HG03095 (cell line): ENCODE measurements at regions not wholly inside any gene's neighbourhood (a gene's known extent, or its start where the extent isn't known, plus 50 kb on each side); places are given as distances from the start of the nearest gene placed in this dataset.
"Not testable (repeated sequence)": the region's sequence is repeated elsewhere in the genome, so short reads cannot be mapped to it uniquely, and the experiment has no call there.

Experiments
- ATAC-seq: cut with Tn5 transposase; IDR thresholded peaks from one replicate; pipeline ENCODE4 v1.9.1; 2021; ENCODE audit warnings: moderate library complexity; ENCODE audit not compliant: unreplicated experiment

DNA sequence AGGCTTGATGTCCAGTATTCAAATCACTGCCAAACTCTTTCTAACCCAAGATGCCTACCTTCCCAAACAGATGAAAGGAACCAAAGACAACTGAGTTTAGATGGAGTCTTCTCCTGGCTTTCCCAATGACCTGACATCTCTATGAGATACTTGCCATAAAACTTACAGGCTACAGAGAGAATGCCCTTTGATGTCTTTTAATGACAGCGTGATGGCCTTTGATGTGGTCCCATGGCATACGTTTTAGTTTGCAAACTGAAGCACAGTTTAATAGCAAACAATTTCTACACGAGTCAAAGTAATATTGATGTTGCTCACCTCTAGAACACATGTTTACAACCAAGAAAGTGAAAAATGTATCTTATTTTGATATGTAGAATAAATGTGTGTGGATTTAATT, 73.2 kb downstream of the ZIC4 start:
- no peak for ATAC-seq

DNA sequence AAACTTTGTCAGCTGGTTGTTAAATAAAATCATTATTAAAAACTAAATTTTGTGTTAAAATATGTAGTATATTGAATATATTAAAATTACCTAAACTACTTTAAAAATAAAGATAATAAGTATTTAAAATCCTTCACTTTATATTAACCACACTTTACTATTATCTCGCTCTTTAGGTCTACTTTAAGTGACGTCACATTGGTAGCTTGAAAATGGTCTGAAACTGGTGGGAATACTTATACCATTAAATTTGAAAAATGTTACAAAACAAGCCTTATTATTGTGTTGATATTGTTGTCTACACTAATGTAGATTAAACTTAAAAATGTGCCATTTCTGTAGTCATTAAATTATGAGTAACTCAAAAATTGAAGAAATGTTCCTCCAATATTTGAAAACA, 77.6 kb downstream of the ZIC4 start:
- ATAC-seq = no peak

DNA sequence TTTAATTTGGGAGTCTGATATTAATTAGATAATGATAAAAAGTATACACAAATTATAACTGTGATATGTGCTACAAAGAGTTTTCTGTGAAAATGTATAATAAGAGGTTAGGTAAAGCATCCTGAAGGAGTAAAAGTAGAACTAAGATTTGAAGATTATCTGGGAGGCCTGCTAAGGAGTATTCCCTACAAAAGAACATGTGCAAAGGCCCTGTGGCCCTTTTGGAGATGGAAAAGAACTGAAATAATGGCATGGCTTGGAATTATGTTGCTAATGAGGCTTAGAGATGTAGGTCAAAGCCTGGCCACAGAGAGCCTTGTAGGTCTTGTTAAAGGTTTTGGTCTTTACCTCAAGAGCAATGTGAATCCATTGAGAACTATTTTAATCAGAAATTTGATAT, 82.0 kb downstream of the ZIC4 start:
- ATAC-seq = no peak

DNA sequence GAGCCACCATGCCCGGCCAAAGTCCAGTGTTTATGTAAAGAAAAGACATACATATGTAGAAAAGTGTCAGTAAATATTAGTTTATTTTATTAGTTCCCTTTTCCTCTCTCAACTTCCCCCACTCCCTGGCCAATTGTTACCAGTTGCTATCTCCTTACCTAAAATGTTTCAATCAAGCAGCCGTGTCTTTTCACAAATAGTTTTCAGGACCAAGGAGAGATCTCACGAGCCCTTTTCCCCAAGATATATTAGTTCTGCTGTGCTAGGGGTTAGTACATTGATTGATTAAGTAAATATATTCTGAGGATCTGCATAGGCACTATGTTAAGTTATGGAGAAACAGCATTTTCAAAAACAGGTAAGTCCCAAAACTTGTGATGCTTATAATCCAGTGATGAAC, 87.4 kb downstream of the ZIC4 start:
- no peak for ATAC-seq

DNA sequence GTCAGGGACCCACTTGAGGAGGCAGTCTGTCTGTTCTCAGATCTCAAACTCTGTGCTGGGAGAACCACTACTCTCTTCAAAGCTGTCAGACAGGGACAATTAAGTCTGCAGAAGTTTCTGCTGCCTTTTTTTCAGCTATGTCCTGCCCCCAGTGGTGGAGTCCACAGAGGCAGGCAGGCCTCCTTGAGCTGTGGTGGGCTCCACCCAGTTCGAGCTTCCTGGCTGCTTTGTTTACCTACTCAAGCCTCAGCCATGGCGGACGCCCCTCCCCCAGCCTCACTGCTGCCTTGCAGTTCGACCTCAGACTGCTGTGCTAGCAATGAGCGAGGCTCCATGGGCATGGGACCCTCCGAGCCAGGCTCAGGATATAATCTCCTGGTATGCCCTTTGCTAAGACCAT, 89.3 kb downstream of the ZIC4 start:
- not testable (repeated sequence) for ATAC-seq

DNA sequence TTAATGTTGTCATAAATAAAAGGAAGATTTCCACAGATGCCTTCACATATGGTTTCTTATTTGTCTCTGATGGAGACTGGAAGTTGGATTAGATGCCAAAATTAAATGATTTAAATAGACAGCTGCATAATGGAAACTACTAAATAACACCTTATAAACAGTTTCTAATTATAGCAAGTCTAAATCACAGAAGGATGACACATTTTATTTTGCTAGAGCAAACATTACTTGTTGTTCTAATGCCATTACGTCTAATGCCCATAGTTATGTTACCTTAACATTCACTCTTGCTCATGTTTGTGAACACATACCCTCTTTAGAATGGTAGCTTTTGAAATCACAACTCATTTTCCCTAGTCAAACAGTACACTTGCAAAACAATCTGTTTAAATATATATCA, 92.8 kb downstream of the ZIC4 start:
- no peak for ATAC-seq

DNA sequence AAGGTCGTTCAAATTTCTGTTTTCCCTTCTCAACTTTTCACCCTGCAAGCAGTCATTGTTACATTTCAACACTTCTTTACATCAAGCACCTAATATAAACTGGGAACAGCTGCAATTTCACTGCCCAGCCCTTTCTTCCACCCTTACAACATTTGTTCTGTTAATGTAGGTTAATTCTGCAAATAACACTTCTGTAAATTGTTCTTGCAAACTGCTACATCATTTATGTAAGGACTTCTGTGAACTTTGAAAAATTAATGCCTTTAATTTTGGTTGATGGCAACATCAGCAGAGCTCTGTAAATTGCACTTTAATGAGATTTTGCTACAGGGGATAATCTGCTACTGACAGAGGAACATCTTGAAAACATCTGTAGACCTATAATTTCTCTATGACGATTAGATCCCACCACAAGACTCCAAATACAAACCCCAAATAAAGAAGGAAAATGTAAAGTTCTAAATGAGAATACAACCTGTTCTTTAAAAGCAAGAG, 93.5 kb downstream of the ZIC4 start:
- no peak for ATAC-seq

DNA sequence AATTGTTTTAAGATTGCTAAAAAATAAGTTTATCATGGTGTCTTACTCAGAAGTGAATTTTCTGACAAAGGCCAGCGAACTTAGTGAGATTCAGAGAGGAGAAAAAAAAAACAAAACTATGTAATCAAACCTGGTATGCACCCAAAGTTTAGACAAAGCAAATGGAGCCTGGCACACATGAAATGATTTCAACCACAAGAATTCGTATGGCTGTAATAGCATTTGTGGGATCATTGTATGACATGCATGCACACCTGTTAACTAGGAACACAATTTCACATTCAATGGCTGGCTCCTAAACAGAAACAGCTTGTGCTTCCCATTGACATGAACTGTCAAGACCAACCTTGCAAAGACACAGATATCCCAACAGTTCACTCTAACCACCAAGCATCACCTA, 94.6 kb downstream of the ZIC4 start:
- no peak for ATAC-seq

DNA sequence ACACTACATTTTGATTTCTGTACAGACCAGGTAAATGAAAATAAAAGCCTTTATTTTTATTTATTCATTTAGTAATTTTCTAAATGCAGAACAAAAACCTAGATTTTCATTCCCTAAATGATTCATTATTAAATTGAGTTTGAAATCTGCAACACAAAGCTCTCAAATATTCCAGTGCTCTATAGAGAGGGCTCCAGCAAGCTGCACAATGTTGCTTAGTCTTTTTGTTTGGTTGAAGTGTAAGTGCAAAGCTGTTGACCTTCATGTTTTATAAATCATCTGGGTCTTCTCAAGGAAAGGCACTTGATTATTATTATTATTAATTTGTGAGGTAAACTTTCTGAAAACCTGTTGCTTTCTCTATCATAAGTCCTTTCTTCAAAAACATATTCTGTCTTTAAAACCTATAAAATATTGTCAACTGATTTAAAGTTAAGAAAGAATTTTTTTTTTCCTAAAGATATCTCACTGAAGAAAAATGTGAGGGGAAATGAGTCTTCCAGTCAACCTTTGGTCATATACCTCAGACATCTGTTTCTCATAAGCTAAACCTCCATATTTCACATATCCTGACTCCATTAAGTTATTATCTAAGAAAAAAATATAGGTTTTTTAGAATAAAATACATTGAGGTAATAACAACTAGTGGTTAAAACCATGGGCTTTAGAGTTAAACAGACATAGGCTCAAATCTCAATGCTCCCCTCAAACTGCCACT, 100.7 kb downstream of the ZIC4 start:
- no peak for ATAC-seq

DNA sequence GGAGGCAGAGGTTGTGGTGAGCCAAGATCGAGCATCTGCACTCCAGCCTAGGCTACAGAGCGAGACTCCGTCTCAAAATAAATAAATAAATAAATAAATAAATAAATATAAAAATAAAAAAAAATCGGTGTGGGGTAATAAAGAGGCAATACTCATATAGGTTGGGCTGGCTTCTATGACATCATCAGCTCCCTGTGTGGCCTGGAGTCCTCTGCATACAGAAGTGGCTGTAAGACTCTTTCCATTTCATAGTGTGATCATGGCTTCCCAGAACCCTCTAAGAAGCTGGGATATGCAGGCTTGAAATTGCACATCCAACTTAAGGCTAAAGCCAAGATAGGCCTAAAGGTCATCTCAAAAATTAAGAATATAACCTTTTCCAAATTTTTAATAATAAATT, 101.6 kb downstream of the ZIC4 start:
- ATAC-seq = no peak

DNA sequence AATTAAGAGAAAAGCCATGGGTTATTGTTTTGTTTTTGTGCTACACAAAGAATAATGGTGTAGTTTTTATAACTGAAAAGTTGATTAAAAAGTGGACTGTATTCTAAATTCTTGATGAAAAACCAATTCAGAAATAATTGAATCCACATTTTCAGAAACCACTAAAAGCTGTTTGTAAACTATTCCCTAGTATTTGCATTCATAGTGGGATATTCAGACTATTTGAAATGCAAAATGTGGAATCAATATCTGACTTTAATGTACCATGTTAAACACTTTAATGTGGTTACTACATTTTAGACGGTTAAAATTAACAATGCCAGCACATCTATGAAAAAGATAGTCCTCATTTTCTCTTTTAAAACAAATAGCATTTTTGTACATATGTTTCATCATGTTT, 104.6 kb downstream of the ZIC4 start:
- no peak for ATAC-seq

DNA sequence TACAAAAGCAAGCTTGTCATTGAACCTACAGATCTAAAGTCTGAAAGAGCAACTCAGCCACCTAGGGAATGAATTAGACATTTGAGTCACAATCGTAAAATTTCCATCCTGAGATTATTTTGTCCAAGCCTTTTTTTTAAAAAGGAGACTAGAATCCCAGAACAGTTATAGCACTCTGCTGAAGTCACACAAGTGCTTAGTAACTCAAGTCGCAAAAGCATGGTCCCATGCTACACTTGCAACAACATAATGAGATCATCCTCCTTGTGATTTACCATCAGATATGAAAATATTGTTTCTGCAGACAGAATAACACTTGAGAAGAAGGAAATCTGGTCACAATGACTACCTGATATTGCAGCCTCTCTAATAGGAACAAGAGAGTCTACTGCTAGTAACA, 106.7 kb downstream of the ZIC4 start:
- no peak for ATAC-seq

DNA sequence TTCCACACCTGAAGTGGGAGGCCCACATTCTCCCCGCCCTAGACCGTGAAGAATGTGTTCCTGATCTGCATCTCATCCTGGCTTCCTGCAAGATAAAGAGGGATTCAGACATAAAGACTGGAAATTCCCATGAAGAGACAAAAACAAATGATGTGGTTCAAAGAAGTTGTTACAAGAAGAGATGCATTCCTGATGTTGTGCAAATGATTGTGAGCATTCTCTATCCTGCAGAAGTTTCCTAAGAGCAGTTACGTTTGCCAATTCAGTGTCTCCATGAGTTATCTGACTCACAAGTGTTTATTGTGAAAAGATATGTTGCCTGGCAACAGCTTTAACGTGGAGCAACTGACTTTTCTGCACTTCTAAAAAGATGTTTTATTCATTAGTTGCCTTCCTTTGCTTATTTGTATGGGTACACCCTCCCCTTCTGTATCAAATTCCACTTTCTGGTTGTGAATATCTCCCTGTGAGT, 107.8 kb downstream of the ZIC4 start:
- ATAC-seq = no peak

DNA sequence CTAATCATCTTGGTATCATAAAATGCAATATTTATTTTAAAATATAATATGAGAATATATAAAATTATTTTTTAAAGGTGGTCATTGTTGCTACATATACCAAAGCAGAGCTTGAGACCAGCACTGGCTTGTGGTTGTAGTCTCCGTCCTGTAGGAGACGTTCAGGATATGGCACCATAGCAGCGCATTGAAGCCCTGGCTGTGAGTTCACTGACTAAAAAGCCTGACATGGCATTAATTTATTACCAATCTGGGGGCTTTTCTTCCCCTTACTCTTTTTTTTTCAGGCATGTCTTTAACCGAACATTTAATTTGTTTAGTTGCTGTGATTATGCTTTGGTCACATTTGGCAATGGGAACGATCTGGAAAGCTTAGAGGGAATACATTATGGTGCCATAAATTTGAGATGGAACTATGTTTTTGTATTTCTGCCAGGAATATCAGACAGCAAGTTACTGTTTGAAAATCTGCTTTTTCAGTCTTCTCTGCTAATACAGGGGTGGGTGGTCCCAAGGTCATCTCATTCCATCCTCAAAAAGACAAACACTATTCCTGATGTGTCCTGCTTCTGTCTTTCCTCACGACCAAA, 108.5 kb downstream of the ZIC4 start:
- no peak for ATAC-seq

DNA sequence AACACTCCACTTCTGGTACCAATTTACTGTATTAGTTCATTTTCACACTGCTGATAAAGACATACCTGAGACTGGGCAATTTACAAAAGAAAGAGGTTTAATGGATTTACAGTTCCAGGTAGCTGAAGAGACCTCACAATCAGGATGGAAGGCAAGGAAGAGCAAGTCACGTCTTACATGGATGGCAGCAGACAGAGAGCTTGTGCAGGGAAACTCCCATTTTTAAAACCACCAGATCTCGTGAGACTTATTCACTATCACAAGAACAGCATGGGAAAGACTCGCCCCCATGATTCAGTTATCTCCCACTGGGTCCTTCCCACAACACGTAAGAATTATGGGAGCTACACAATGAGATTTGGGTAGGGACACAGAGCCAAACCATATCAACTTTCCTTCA, 119.0 kb downstream of the ZIC4 start:
- not testable (repeated sequence) for ATAC-seq

DNA sequence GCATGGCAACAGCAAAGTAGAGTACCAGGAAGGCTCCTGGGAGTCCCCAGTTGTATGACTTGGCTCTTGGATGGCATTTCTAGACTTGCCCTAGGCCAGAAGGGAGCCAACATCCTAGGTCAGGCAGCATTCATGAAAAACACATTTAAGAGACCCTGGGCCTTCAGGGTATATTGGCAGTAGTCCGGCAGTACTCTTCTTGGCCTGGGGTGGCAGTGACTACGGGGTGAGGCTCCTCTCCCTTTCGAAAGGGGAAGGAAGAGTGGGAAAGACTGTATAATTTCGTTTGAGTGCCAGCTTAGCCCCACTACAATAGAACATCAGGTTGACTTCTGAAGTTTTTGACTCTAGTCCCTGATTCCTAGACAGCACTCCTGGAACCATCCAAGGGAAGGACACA, 136.4 kb downstream of the ZIC4 start:
- no peak for ATAC-seq

DNA sequence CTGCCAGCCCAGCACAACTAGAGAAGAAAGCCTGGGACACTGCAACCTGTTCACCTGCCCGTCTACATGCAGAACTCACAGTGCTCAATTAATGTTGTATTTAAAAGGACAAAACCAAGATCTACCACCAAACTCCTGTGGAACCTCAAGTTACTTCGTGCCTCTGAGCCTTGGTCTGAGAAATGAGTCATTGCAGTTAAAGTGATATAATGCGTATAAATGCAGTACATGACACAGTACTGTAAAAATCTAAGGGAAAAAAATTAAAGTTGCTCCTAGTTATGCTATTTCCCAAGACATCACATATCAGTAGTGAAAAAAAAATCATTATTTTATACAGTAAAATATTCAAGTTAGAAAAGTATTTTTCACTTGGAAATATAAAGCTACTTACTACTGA, 138.9 kb downstream of the ZIC4 start:
- no peak for ATAC-seq

DNA sequence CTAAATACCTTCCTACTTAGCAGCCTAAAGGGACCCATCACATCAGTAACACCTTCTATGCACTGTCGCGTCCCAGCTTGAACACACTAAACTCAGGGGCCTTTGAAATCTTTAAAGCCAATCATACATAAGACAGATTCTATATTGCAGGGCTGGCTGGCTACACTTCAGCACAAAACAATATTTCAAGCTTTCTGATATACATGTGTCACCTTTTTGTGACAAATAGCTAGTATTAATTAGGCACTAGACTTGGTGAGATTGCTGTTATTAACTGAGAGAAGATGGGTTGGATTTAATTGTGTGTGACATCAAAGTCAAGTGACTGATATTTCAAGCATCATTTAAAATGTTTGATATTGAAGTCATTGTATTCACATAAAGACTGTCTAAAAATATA, 148.4 kb downstream of the ZIC4 start:
- ATAC-seq = no peak

DNA sequence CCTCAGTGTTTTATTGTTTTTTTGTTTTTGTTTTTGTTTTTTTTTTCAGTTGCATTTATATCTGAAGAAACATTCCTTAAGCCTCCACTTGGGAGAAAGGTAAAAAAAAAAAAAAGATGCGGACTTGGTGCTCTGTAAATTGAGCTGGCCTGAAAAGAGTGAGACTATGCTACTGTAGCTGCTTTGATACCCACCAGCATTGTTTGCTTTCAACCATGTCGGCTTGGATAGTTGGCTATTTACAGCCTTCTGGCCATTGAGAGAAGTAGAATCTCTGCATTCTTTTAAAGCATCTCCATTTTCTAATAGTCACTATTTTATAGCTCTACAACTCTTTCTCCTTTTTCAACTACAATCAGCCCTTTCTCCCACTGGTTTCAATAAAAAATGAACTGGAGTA, 149.6 kb downstream of the ZIC4 start:
- ATAC-seq = no peak

DNA sequence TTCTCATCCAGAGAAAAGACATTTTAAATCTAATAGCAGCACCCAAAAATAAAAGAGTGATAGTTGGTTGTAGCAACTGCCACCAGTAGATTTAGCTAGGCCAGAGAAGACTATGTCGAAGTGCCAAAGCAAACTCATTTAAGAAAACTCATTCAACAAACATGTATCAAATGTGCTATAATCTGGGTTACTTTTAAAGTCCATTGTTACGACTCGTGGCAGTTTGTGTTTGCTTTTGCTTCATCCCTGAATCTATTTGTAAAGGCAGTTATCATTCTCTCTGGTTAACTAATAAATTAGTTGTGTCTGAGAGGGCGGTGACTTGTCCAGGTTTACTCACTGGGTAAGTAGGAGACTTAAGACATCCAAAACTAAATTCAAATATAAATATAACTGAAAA, 159.4 kb downstream of the ZIC4 start:
- ATAC-seq = no peak

DNA sequence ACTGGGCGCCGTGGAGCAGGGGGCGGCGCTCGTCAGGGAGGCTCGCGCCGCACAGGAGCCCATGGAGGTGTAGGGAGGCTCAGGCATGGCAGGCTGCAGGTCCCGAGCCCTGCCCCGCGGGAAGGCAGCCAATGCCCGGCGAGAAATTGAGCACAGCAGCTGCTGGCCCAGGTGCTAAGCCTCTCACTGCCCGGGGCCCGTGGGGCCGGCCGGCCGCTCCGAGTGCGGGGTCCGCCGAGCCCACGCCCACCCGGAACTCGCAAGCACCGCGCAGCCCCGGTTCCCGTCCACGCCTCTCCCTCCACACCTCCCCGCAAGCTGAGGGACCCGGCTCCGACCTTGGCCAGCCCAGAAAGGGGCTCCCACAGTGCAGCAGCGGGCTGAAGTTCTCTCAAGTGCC, 160.7 kb downstream of the ZIC4 start:
- not testable (repeated sequence) for ATAC-seq

DNA sequence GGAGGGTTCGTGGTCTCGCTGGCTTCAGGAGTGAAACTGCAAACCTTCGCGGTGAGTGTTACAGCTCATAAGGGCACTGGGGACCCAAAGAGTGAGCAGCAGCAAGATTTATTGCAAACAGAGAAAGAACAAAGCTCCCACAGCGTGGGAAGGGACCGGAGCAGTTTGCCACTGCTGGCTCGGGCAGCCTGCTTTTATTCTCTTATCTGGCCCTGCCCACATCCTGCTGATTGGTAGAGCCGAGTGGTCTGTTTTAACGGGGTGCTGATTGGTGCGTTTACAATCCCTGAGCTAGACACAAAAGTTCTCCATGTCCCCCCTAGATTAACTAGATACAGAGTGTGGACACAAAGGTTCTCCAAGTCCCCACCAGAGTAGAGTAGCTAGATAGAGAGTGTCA, 161.3 kb downstream of the ZIC4 start:
- not testable (repeated sequence) for ATAC-seq

DNA sequence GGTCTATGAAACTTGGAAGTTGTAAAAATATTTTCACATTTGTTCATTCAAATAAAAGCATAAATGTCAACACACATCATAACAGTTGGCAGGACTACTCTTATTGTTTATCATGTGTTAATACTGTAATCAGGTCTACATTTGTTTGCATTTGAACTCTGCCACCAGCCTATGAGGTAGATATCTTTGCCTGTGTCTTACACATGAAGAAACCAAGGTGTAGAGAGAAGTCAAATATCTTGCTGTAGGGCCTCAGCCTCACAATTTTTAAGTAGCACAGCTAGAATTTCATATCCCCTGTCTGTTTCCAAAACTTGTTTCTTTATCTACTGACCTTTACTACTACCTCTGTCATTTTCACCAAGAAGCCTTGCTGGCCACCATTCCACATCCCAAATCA, 161.9 kb downstream of the ZIC4 start:
- no peak for ATAC-seq
